ENCODE measurements at regions not wholly inside any gene's neighbourhood (a gene's known extent, or its start where the extent isn't known, plus 50 kb on each side); places are given as distances from the start of the nearest gene placed in this dataset.

DNA sequence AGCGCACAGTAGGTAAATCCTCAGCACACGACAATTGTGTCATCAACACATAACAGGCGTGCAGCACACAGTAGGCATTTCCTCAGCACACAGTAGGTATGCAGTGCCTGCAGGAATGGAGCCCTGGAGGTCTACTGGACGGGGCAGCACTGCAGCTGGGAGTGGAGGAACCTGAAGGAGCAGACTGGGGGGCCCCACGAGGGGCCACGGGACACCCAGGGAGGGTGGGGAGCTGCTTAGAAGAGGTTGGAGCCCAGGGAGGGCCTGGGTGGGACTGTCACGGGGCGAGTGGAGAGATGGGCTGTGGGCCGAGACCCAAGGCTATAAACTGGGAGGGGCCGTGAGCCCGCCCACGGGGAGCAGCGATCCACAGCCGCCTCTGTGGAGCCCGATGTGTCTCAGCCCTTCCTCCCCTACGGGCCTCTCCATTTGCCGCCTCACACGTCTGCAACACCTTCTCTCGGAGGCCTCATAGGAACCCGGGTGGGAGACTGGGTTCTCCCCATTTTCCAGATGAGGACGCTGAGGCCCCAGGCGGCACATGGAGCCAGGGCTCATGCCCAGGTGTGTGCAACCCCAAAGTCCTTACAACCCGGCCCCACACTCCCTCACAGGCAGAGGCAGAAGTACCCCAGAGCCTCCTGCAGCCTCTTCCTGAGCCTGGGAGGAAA, 101.5 kb downstream of the MICALL2 start:
- H3K36me3 Mint-ChIP-seq (ENCODE audit: low read depth), result no peaks in the 10 kb centered on the region
- H3K27me3 Mint-ChIP-seq (ENCODE audit: low read depth, poor library complexity), result peaks cover 10% of the 10 kb centered on the region
- H3K4me3 Mint-ChIP-seq, result no peak overlapping the region
- peaks cover 15% of the 10 kb centered on the region for H3K4me1 Mint-ChIP-seq
- no peak for TF ChIP-seq CTCF (IDR thresholded peaks at IDR 0.05)
- H3K9me3 Mint-ChIP-seq, result no peaks in the 10 kb centered on the region
- no peak for DNase-seq
- H3K27ac Mint-ChIP-seq, result no peak overlapping the region

DNA sequence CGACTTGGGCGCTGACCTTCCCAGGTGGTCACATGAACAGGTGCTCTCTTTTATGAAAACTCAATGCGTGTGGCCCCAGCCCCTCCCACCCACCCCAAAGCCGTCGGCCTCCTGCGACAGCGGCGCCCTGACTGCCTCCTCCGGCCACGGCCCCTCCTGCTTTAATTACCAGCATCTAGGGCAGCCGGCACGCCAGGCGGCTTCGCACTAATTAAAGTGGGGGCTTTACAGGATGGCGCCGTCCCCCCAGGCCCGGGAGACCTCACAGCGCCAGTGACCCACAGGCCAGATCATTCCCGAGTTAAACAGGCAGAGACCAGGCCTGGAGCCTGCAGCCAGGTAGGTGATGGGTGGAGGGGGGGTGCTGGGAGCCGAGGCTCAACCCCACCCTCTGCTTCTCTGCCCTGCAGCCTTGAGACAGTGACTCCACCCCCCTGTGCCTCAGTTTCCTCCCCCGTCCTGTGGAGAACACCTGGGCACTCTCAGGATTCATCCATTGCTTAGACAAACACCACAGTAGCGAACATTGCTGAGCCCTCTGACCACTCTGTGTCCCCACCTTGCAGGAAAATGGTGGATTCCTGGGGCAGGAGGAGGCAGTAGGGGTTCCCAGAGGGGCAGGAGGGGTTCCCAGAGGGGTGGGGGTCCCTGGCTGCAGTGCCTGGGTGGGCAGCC, 100.8 kb downstream of the MICALL2 start:
- DNase-seq, result no peak
- no peak overlapping the region for H3K4me3 Mint-ChIP-seq
- no peaks in the 10 kb centered on the region for H3K9me3 Mint-ChIP-seq
- H3K4me1 Mint-ChIP-seq, result peaks cover 15% of the 10 kb centered on the region
- H3K36me3 Mint-ChIP-seq (ENCODE audit: low read depth), result no peaks in the 10 kb centered on the region
- H3K27ac Mint-ChIP-seq, result no peak overlapping the region
- no peak for TF ChIP-seq CTCF (IDR thresholded peaks at IDR 0.05)
- peaks cover 10% of the 10 kb centered on the region for H3K27me3 Mint-ChIP-seq (ENCODE audit: low read depth, poor library complexity)

DNA sequence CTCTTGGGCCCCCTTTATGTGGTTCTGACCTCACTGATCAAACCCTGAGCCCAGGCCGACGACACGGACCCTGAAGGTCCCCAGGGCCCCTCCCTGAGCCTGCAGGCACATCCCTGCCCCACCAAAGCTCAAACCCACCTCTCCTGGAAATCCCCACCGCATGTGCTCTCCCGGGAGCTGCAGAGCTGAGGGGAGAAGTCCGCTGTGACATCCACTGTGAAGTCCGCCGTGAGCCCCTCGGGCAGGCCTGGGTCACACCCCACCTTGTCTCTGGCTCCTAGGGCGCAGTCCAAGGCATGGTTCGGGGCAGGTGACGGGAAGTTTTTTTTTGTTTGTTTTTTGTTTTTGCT, 100.2 kb downstream of the MICALL2 start:
- peaks cover 8% of the 10 kb centered on the region for H3K27me3 Mint-ChIP-seq (ENCODE audit: low read depth, poor library complexity)
- TF ChIP-seq CTCF (IDR thresholded peaks at IDR 0.05), result no peak
- no peak for DNase-seq
- H3K36me3 Mint-ChIP-seq (ENCODE audit: low read depth), result no peaks in the 10 kb centered on the region
- no peak overlapping the region for H3K4me3 Mint-ChIP-seq
- no peak overlapping the region for H3K27ac Mint-ChIP-seq
- no peaks in the 10 kb centered on the region for H3K9me3 Mint-ChIP-seq
- peaks cover 20% of the 10 kb centered on the region for H3K4me1 Mint-ChIP-seq

DNA sequence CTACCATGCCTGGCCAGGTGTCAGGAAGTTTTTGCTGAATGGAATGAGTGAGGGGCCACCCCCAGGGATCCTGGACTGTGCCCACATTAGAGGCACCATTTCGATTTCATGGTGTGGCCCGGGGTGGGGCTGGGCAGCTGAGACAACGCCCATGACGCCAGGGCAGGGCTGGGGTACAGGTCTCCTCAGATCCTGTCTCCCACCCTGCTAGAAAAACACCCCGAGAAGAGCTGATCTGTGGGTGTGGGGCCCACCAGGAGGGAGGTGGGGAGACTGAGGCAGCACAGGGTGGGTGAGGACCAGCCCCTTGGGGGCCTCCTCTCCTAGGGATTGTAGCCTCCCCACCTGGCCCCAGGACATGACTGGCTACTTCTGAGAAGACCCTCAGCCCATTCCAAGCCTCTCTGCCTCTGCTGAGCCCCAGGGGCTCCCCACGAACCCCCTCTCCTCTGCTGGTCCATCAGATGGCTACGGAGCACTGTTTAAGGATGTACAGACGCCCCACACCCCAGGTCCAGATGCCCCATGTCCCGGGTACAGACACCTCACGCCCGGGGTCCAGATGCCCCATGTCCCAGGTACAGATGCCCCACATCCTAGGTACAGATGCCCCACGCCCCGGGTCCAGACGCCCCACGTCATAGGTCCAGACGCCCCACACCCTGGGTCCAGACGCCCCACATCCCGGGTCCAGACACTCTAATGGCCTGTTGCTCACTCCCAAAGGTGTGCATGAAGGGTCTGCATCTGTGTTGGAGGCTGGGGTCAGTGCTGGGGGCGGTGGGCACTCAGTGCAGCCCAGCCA, 99.4 kb downstream of the MICALL2 start:
- H3K4me3 Mint-ChIP-seq, result no peak overlapping the region
- TF ChIP-seq CTCF (IDR thresholded peaks at IDR 0.05), result no peak

GRCh38 chr7:1360521-1360971, 98.7 kb downstream of the MICALL2 start:
- peaks cover 9% of the 10 kb centered on the region for H3K27me3 Mint-ChIP-seq (ENCODE audit: low read depth, poor library complexity)
- DNase-seq, result no peak
- H3K4me1 Mint-ChIP-seq, result peaks cover 28% of the 10 kb centered on the region
- no peak overlapping the region for H3K27ac Mint-ChIP-seq
- H3K36me3 Mint-ChIP-seq (ENCODE audit: low read depth), result no peaks in the 10 kb centered on the region
- no peak overlapping the region for H3K4me3 Mint-ChIP-seq
- no peak for TF ChIP-seq CTCF (IDR thresholded peaks at IDR 0.05)
- H3K9me3 Mint-ChIP-seq, result no peaks in the 10 kb centered on the region

More for the DNA sequence above, 99.4 kb downstream of the MICALL2 start:
- peaks cover 28% of the 10 kb centered on the region for H3K4me1 Mint-ChIP-seq
- H3K36me3 Mint-ChIP-seq (ENCODE audit: low read depth), result no peaks in the 10 kb centered on the region
- H3K27me3 Mint-ChIP-seq (ENCODE audit: low read depth, poor library complexity), result peaks cover 6% of the 10 kb centered on the region
- no peak for DNase-seq
- H3K9me3 Mint-ChIP-seq, result no peaks in the 10 kb centered on the region
- H3K27ac Mint-ChIP-seq, result no peak overlapping the region

Data from nephron progenitor cell (in vitro differentiated cells).